IMR-90 (cell line): ENCODE measurements at regions not wholly inside any gene's neighbourhood (a gene's known extent, or its start where the extent isn't known, plus 50 kb on each side); places are given as distances from the start of the nearest gene placed in this dataset.

Experiments
- ATAC-seq: fragments of 200-7000 bp; cut with Tn5 transposase; 2 replicates; pipeline ENCODE4 v1.9.1; 2020; ENCODE audit warnings: low read depth, mild to moderate bottlenecking, moderate library complexity
- BruUV-seq: library from RNA; stranded (reverse); fragments of 400-500 nt; replicated peaks from 2 replicates; lab custom pipeline; 2021; lab: Mats Ljungman, UMichigan
- CTCF ChIA-PET: fragments of 300-600 bp; formaldehyde crosslinking; extraction: SDS; loops from one replicate; lab custom pipeline; 2021; ENCODE audit warnings: antibody characterized with exemption; lab: Yijun Ruan, JAX
- POLR2A ChIA-PET: fragments of 300-600 bp; sonication (Branson Sonifier 250); formaldehyde crosslinking; loops from one replicate; lab custom pipeline; 2022; ENCODE audit warnings: antibody characterized with exemption; ENCODE audit not compliant: unreplicated experiment; lab: Charles Lee
- DNase-seq: peaks from one replicate; pipeline ENCODE4 v3.0.0; 2013
- H2AFZ ChIP-seq: replicated peaks from 2 replicates; pipeline ENCODE3; 2013; ENCODE audit warnings: low read length, mild to moderate bottlenecking; ENCODE audit not compliant: poor library complexity
- H2AK5ac ChIP-seq: 2 replicates; pipeline ENCODE4 v1.6.1; 2013; ENCODE audit warnings: low read depth, low read length, inconsistent platforms
- H2AK9ac ChIP-seq: replicated peaks from 2 replicates; pipeline ENCODE3; 2013; ENCODE audit warnings: mild to moderate bottlenecking, low read depth, low read length, moderate library complexity; ENCODE audit not compliant: poor library complexity
- H2BK120ac ChIP-seq: 2 replicates; pipeline ENCODE4 v1.6.1; 2013; ENCODE audit warnings: low read depth, low read length, inconsistent platforms
- H2BK15ac ChIP-seq: 3 replicates; pipeline ENCODE4 v1.6.1; 2013; ENCODE audit warnings: low read depth, low read length, inconsistent platforms
- H2BK20ac ChIP-seq: 2 replicates; pipeline ENCODE4 v1.6.1; 2013; ENCODE audit warnings: low read depth, mild to moderate bottlenecking, inconsistent platforms, low read length, moderate library complexity
- H2BK5ac ChIP-seq: 2 replicates; pipeline ENCODE4 v1.6.1; 2013; ENCODE audit warnings: mild to moderate bottlenecking, low read depth, low read length, inconsistent platforms; ENCODE audit not compliant: poor library complexity, severe bottlenecking
- H3K14ac ChIP-seq: replicated peaks from 2 replicates; pipeline ENCODE4 v1.6.1; 2013; ENCODE audit warnings: low read depth, low read length, inconsistent platforms
- H3K18ac ChIP-seq: 2 replicates; pipeline ENCODE4 v1.6.1; 2013; ENCODE audit warnings: low read depth, low read length, control low read depth
- H3K23ac ChIP-seq: 2 replicates; pipeline ENCODE4 v1.6.1; 2013; ENCODE audit warnings: low read depth, low read length, inconsistent platforms
- H3K27ac ChIP-seq: 2 replicates; pipeline ENCODE4 v1.5.1; 2013; ENCODE audit warnings: mild to moderate bottlenecking, control low read depth, low read length; ENCODE audit not compliant: insufficient read depth
- H3K27me3 ChIP-seq: 2 replicates; pipeline ENCODE4 v1.6.1; 2013; ENCODE audit warnings: low read length; ENCODE audit not compliant: control insufficient read depth, insufficient read depth
- H3K36me3 ChIP-seq: 2 replicates; pipeline ENCODE4 v1.6.1; 2013; ENCODE audit warnings: low read length, mixed read lengths; ENCODE audit not compliant: control insufficient read depth, insufficient read depth
- H3K4ac ChIP-seq: 2 replicates; pipeline ENCODE4 v1.6.1; 2013; ENCODE audit warnings: low read depth, low read length, inconsistent platforms
- H3K4me1 ChIP-seq: 2 replicates; pipeline ENCODE4 v1.6.1; 2013; ENCODE audit warnings: low read length, mixed read lengths; ENCODE audit not compliant: control insufficient read depth, insufficient read depth
- H3K4me2 ChIP-seq: 2 replicates; pipeline ENCODE4 v1.6.1; 2013; ENCODE audit warnings: low read depth, mild to moderate bottlenecking, control low read depth, low read length, moderate library complexity
- H3K4me3 ChIP-seq: 2 replicates; pipeline ENCODE4 v1.5.1; 2013; ENCODE audit warnings: low read depth, mild to moderate bottlenecking, control low read depth, low read length, moderate library complexity; ENCODE audit not compliant: insufficient read depth
- H3K56ac ChIP-seq: 2 replicates; pipeline ENCODE4 v1.6.1; 2013; ENCODE audit warnings: low read length, inconsistent platforms; ENCODE audit not compliant: insufficient read depth; ENCODE audit errors: extremely low read depth
- H3K79me1 ChIP-seq, 2 experiments: 2 replicates each; pipeline ENCODE4 v1.6.1; 2013; ENCODE audit warnings: low read length in 2 of 2, inconsistent platforms in 1 of 2, low read depth in 1 of 2
- H3K9ac ChIP-seq: 2 replicates; pipeline ENCODE4 v1.6.1; 2013; ENCODE audit warnings: low read depth, low read length, control low read depth
- H3K9me1 ChIP-seq: 2 replicates; pipeline ENCODE4 v1.6.1; 2013; ENCODE audit warnings: low read length, inconsistent platforms; ENCODE audit not compliant: insufficient read depth
- H3K9me3 ChIP-seq: 2 replicates; pipeline ENCODE4 v1.6.1; 2013; ENCODE audit warnings: low read length; ENCODE audit not compliant: control insufficient read depth, insufficient read depth
- H4K20me1 ChIP-seq: 2 replicates; pipeline ENCODE4 v1.6.1; 2013; ENCODE audit warnings: low read length, inconsistent platforms; ENCODE audit not compliant: insufficient read depth
- H4K5ac ChIP-seq: 2 replicates; pipeline ENCODE4 v1.6.1; 2013; ENCODE audit warnings: mild to moderate bottlenecking, low read depth, low read length, control low read depth
- H4K8ac ChIP-seq, 2 experiments: 2 replicates each; pipeline ENCODE4 v1.6.1; 2013; ENCODE audit warnings: low read depth in 2 of 2, low read length in 2 of 2, control low read depth in 1 of 2, inconsistent platforms in 1 of 2
- H4K91ac ChIP-seq: 2 replicates; pipeline ENCODE4 v1.6.1; 2013; ENCODE audit warnings: low read depth, low read length, inconsistent platforms; ENCODE audit not compliant: insufficient read depth
- BHLHE40 ChIP-seq: fragments of 150-350 bp; IDR thresholded peaks from 2 replicates; pipeline ENCODE4 v1.6.1; 2016; ENCODE audit warnings: mild to moderate bottlenecking, low read depth, low read length
- CEBPB ChIP-seq: IDR thresholded peaks from 2 replicates; pipeline ENCODE4 v1.6.1; 2012; ENCODE audit warnings: low read depth, low read length, improper control_type of control experiment
- CHD1 ChIP-seq: IDR thresholded peaks from 2 replicates; pipeline ENCODE4 v1.6.1; 2012; ENCODE audit warnings: low read depth, low read length, improper control_type of control experiment
- FOS ChIP-seq: fragments of 150-350 bp; IDR thresholded peaks from 2 replicates; pipeline ENCODE4 v1.6.1; 2016; ENCODE audit warnings: low read depth, low read length
- MAFK ChIP-seq: IDR thresholded peaks from 2 replicates; pipeline ENCODE4 v1.6.1; 2012; ENCODE audit warnings: low read depth, low read length, improper control_type of control experiment
- MAZ ChIP-seq: IDR thresholded peaks from 2 replicates; pipeline ENCODE4 v1.6.1; 2012; ENCODE audit warnings: low read depth, mild to moderate bottlenecking, low read length, improper control_type of control experiment, moderate library complexity, borderline replicate concordance
- MXI1 ChIP-seq: IDR thresholded peaks from 2 replicates; pipeline ENCODE4 v1.6.1; 2012; ENCODE audit warnings: low read depth, mild to moderate bottlenecking, low read length, moderate library complexity, borderline replicate concordance
- NFE2L2 ChIP-seq: fragments of 150-350 bp; IDR thresholded peaks from 2 replicates; pipeline ENCODE4 v1.6.1; 2016; ENCODE audit warnings: low read depth, mild to moderate bottlenecking, low read length
- POLR2A ChIP-seq: IDR thresholded peaks from 2 replicates; pipeline ENCODE4 v1.6.1; 2012; ENCODE audit warnings: mild to moderate bottlenecking, low read depth, low read length
- RAD21 ChIP-seq: IDR thresholded peaks from 2 replicates; pipeline ENCODE4 v1.6.1; 2012; ENCODE audit warnings: low read length, improper control_type of control experiment
- RCOR1 ChIP-seq: IDR thresholded peaks from 2 replicates; pipeline ENCODE4 v1.6.1; 2012; ENCODE audit warnings: mild to moderate bottlenecking, low read length, improper control_type of control experiment; ENCODE audit not compliant: insufficient replicate concordance
- RFX5 ChIP-seq: IDR thresholded peaks from 2 replicates; pipeline ENCODE4 v1.8.0; 2012; ENCODE audit warnings: low read depth, mild to moderate bottlenecking, low read length, moderate library complexity
- SMC3 ChIP-seq: fragments of 150-350 bp; IDR thresholded peaks from 2 replicates; pipeline ENCODE4 v1.6.1; 2016; ENCODE audit warnings: low read depth, mild to moderate bottlenecking, antibody characterized with exemption, low read length, moderate library complexity
- WGBS, 2 experiments: methylation state at CpG; one replicate each; pipeline versions ENCODE4 v1.1.5 to v1.1.7; 2013; ENCODE audit warnings: missing lambda C conversion rate in 2 of 2; ENCODE audit not compliant: insufficient read length in 1 of 2; ENCODE audit errors: extremely low coverage in 2 of 2; 5-methylcytosine and 5-hydroxymethylcytosine counted together
- dilution Hi-C: fragments of 300-500 bp; cut with HindIII; formaldehyde crosslinking; loops from one replicate; pipeline ENCODE4 v1.14.3; 2018; ENCODE audit warnings: low sequenced_read_pairs; ENCODE audit not compliant: unreplicated experiment
- in situ Hi-C: fragments of 300-500 bp; cut with MboI; formaldehyde crosslinking; loops from 3 replicates; pipeline ENCODE4 v1.14.3; 2019; ENCODE audit warnings: low sequenced_read_pairs, inconsistent platforms, mixed read lengths
- intact Hi-C: fragments of 100-400 bp; cut with micrococcal nuclease; formaldehyde crosslinking; loops from 2 replicates; pipeline ENCODE4 v1.10.0; 2022
- TF ChIP-seq, protein P1 (sequence below): conservative IDR thresholded peaks from 2 replicates; pipeline ENCODE4 v1.5.1; 2012; ENCODE audit warnings: mild to moderate bottlenecking, low read depth, low read length, improper control_type of control experiment
- TF ChIP-seq, protein P2 (sequence below): fragments of 150-350 bp; IDR thresholded peaks from 2 replicates; pipeline ENCODE4 v1.6.1; 2017; ENCODE audit warnings: mild to moderate bottlenecking, antibody characterized with exemption, low read length, low read depth
- TF ChIP-seq, protein P3 (sequence below): fragments of 150-350 bp; IDR thresholded peaks from 2 replicates; pipeline ENCODE4 v1.6.1; 2016; ENCODE audit warnings: low read depth, mild to moderate bottlenecking, low read length, moderate library complexity, borderline replicate concordance

DNA sequence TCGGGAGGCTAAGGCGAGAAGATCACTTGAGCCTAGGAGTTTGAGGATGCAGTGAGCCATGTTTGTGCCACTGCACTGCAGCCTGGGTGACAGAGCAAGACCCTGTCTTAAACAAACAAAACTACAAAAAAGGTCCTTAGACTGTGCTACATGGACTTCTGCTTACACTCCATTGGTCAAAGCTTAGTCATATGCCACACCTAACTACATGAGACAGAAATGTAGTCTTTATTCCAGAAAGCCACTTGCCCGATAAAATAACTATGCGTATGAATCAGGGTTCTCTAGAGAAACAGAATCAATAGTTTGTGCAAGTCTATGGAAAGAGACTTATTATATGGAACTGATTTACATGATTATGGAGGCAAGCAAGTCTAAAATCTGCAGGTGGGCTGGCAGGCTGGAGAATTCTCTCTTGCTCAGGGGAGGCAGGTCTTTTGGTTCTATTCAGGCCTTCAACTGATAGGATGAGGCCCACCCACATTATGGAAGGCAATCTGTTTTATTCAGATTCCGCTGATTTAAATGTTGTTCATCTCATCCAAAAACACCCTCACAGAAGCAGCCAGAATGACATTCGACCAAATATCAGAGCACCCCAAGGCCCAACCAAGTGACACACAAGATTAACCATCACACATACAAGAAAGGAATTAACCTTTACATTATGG is 114.4 kb upstream of the SIX2 start:
- dilution Hi-C loops = no loop called here
- no peak overlapping the region for H3K23ac ChIP-seq
- ATAC-seq (no peak), DNase-seq (no peak)
- no peak overlapping the region for H3K14ac ChIP-seq
- no peak overlapping the region for H2BK15ac ChIP-seq
- H2AK9ac ChIP-seq = no peak overlapping the region
- H3K4me2 ChIP-seq = no peak overlapping the region
- ChIA-PET POLR2A (no interaction called here), CTCF (no interaction called here)
- H2AFZ ChIP-seq = no peak overlapping the region
- H2BK20ac ChIP-seq = no peak overlapping the region
- 100% methylated on average over 2 of the region's 6 CpGs; no CpG with 5 or more reads in 1 of the 2 experiments for WGBS, 2 experiments
- no peak overlapping the region for H3K18ac ChIP-seq
- no peak overlapping the region for H3K4ac ChIP-seq
- peaks cover 4% of the 10 kb centered on the region; the same call in 1 of the 2 replicates for H4K20me1 ChIP-seq
- H3K9ac ChIP-seq = no peak overlapping the region
- TF ChIP-seq RFX5 (no peak), POLR2A (no peak), CHD1 (no peak), SMC3 (no peak), FOS (no peak), NFE2L2 (no peak), MAZ (no peak), MAFK (no peak), RAD21 (no peak), BHLHE40 (no peak), RCOR1 (no peak), MXI1 (no peak), CEBPB (no peak)
- TF ChIP-seq, protein P1, sequence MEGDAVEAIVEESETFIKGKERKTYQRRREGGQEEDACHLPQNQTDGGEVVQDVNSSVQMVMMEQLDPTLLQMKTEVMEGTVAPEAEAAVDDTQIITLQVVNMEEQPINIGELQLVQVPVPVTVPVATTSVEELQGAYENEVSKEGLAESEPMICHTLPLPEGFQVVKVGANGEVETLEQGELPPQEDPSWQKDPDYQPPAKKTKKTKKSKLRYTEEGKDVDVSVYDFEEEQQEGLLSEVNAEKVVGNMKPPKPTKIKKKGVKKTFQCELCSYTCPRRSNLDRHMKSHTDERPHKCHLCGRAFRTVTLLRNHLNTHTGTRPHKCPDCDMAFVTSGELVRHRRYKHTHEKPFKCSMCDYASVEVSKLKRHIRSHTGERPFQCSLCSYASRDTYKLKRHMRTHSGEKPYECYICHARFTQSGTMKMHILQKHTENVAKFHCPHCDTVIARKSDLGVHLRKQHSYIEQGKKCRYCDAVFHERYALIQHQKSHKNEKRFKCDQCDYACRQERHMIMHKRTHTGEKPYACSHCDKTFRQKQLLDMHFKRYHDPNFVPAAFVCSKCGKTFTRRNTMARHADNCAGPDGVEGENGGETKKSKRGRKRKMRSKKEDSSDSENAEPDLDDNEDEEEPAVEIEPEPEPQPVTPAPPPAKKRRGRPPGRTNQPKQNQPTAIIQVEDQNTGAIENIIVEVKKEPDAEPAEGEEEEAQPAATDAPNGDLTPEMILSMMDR = no peak
- TF ChIP-seq, protein P2, sequence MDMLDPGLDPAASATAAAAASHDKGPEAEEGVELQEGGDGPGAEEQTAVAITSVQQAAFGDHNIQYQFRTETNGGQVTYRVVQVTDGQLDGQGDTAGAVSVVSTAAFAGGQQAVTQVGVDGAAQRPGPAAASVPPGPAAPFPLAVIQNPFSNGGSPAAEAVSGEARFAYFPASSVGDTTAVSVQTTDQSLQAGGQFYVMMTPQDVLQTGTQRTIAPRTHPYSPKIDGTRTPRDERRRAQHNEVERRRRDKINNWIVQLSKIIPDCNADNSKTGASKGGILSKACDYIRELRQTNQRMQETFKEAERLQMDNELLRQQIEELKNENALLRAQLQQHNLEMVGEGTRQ = no peak
- TF ChIP-seq, protein P3, sequence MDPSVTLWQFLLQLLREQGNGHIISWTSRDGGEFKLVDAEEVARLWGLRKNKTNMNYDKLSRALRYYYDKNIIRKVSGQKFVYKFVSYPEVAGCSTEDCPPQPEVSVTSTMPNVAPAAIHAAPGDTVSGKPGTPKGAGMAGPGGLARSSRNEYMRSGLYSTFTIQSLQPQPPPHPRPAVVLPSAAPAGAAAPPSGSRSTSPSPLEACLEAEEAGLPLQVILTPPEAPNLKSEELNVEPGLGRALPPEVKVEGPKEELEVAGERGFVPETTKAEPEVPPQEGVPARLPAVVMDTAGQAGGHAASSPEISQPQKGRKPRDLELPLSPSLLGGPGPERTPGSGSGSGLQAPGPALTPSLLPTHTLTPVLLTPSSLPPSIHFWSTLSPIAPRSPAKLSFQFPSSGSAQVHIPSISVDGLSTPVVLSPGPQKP = no peak
- intact Hi-C loops = loop anchor here (10.0 kb wide), 1 partner anchor 211 kb away; no protein-coding TSS in a partner anchor
- H3K27ac ChIP-seq = no peak overlapping the region
- no TSS peak for BruUV-seq
- in situ Hi-C loops = no loop called here
- H3K9me3 ChIP-seq = no peaks in the 10 kb centered on the region
- H4K8ac ChIP-seq = no peak overlapping the region
- H2BK5ac ChIP-seq = no peak overlapping the region
- H2AK5ac ChIP-seq = no peak overlapping the region
- H3K4me3 ChIP-seq = no peak overlapping the region
- H3K27me3 ChIP-seq = peaks cover 11% of the 10 kb centered on the region
- no peak overlapping the region for H4K91ac ChIP-seq
- no peaks in the 10 kb centered on the region for H3K36me3 ChIP-seq
- H3K79me1 ChIP-seq = no peaks in the 10 kb centered on the region
- H2BK120ac ChIP-seq = no peak overlapping the region
- no peak overlapping the region for H3K56ac ChIP-seq
- no peak overlapping the region for H4K5ac ChIP-seq
- peaks cover 15% of the 10 kb centered on the region for H3K4me1 ChIP-seq
- peaks cover 8% of the 10 kb centered on the region; the same call in 1 of the 2 replicates for H3K9me1 ChIP-seq
